HCT116 (cell line): ENCODE measurements at regions not wholly inside any gene's neighbourhood (a gene's known extent, or its start where the extent isn't known, plus 50 kb on each side); places are given as distances from the start of the nearest gene placed in this dataset.

Experiments
- ATAC-seq: fragments of 200-7000 bp; cut with Tn5 transposase; 2 replicates; pipeline ENCODE4 v1.9.1; 2020; ENCODE audit warnings: mild to moderate bottlenecking, moderate library complexity
- BruUV-seq: library from RNA; stranded (reverse); fragments of 400-500 nt; replicated peaks from 2 replicates; lab custom pipeline; 2021; lab: Mats Ljungman, UMichigan
- CTCF ChIA-PET: fragments of 300-600 bp; sonication (Branson Sonifier 250); formaldehyde crosslinking; loops from one replicate; lab custom pipeline; 2021; ENCODE audit warnings: antibody characterized with exemption; lab: Charles Lee
- POLR2A ChIA-PET: fragments of 300-600, 350-600 bp; sonication (Branson Sonifier 250); formaldehyde crosslinking; loops from one replicate; lab custom pipeline; 2021; ENCODE audit warnings: antibody characterized with exemption; lab: Charles Lee
- RAD21 ChIA-PET, 2 experiments: fragments of 300-600 bp; sonication (Branson Sonifier 250); formaldehyde crosslinking; loops; one replicate each; lab custom pipeline; 2023; ENCODE audit warnings: low total read pairs in 2 of 2; ENCODE audit not compliant: uncharacterized antibody in 2 of 2, unreplicated experiment in 2 of 2, low non-redundant PET in 1 of 2; lab: Charles Lee
- DNase-seq: peaks from one replicate; pipeline ENCODE4 v3.0.0-alpha.2; 2010; ENCODE audit warnings: low read depth, low spot score
- H2AFZ ChIP-seq: fragments of 200-600 bp; shearing (Covaris generic), sonication (generic); 2 replicates; pipeline ENCODE4 v1.6.1; 2017; ENCODE audit warnings: low read depth, mixed run types, mixed read lengths, antibody characterized with exemption, low read length; ENCODE audit not compliant: poor library complexity, severe bottlenecking
- H3K27ac ChIP-seq: 2 replicates; pipeline ENCODE4 v1.5.1; 2012; ENCODE audit warnings: low read depth, low read length
- H3K27me3 ChIP-seq: fragments of 200-600 bp; sonication (generic); 2 replicates; pipeline ENCODE4 v1.6.1; 2016; ENCODE audit warnings: mixed run types, low read length, mixed read lengths; ENCODE audit not compliant: insufficient read depth
- H3K36me3 ChIP-seq, 2 experiments: fragments of 200-500 bp in 1 of 2; fragments of 200-600 bp in 1 of 2; sonication (Bioruptor generic) in 1 of 2; sonication (generic) in 1 of 2; 2 replicates each; pipeline versions ENCODE4 v1.5.1 to v1.6.1; 2014 to 2016; ENCODE audit warnings: low read length in 2 of 2, inconsistent platforms in 1 of 2, mixed read lengths in 1 of 2, mixed run types in 1 of 2; ENCODE audit not compliant: insufficient read depth in 2 of 2, control insufficient read depth in 1 of 2
- H3K4me1 ChIP-seq, 2 experiments: fragments of 200-600 bp in 1 of 2; sonication (generic) in 1 of 2; 2 replicates each; pipeline versions ENCODE4 v1.5.1 to v1.6.1; 2012 to 2017; ENCODE audit warnings: low read length in 2 of 2, inconsistent platforms in 1 of 2, mild to moderate bottlenecking in 1 of 2, mixed read lengths in 1 of 2, mixed run types in 1 of 2, moderate library complexity in 1 of 2; ENCODE audit not compliant: insufficient read depth in 2 of 2, control insufficient read depth in 1 of 2
- H3K4me2 ChIP-seq: fragments of 200-600 bp; sonication (generic); 2 replicates; pipeline ENCODE4 v1.6.1; 2017; ENCODE audit warnings: mixed run types, low read length, mixed read lengths
- H3K4me3 ChIP-seq, 2 experiments: fragments of 200-600 bp in 1 of 2; sonication (generic) in 1 of 2; replicated peaks in 1 of 2; 2 replicates each; pipeline ENCODE4 v1.5.1; 2011 to 2016; ENCODE audit warnings: low read length in 2 of 2, control low read depth in 1 of 2, low read depth in 1 of 2, mild to moderate bottlenecking in 1 of 2, mixed read lengths in 1 of 2, mixed run types in 1 of 2
- H3K79me2 ChIP-seq: fragments of 200-600 bp; sonication (generic); 2 replicates; pipeline ENCODE4 v1.6.1; 2017; ENCODE audit warnings: mild to moderate bottlenecking, mixed run types, low read length, moderate library complexity, mixed read lengths; ENCODE audit not compliant: insufficient read depth
- H3K9ac ChIP-seq: fragments of 200-600 bp; sonication (generic); 2 replicates; pipeline ENCODE4 v1.6.1; 2016; ENCODE audit warnings: low read length, mixed read lengths
- H3K9me2 ChIP-seq: fragments of 200-600 bp; sonication (generic), shearing (Covaris generic); 2 replicates; pipeline ENCODE4 v1.6.1; 2017; ENCODE audit warnings: mixed run types, mild to moderate bottlenecking, moderate library complexity; ENCODE audit not compliant: insufficient read depth
- H3K9me3 ChIP-seq, 2 experiments: fragments of 200-500 bp in 1 of 2; fragments of 200-600 bp in 1 of 2; sonication (Bioruptor generic) in 1 of 2; sonication (generic) in 1 of 2; 2 replicates each; pipeline ENCODE4 v1.6.1; 2014 to 2017; ENCODE audit warnings: low read length in 2 of 2, mixed read lengths in 2 of 2, inconsistent platforms in 1 of 2, low read depth in 1 of 2, mild to moderate bottlenecking in 1 of 2, mixed run types in 1 of 2, moderate library complexity in 1 of 2; ENCODE audit not compliant: control insufficient read depth in 1 of 2, insufficient read depth in 1 of 2
- H4K20me1 ChIP-seq: fragments of 200-600 bp; sonication (generic), shearing (Covaris generic); 2 replicates; pipeline ENCODE4 v1.6.1; 2017; ENCODE audit warnings: mixed run types, mild to moderate bottlenecking, moderate library complexity; ENCODE audit not compliant: insufficient read depth
- ATF3 ChIP-seq: IDR thresholded peaks from 2 replicates; pipeline ENCODE4 v1.6.1; 2012
- CBX3 ChIP-seq: IDR thresholded peaks from 2 replicates; pipeline ENCODE4 v1.6.1; 2012; ENCODE audit warnings: low read depth
- CEBPB ChIP-seq: IDR thresholded peaks from 2 replicates; pipeline ENCODE4 v1.6.1; 2012; ENCODE audit warnings: low read depth
- CTCF ChIP-seq, 3 experiments: fragments of 200-600 bp in 1 of 3; sonication (generic) in 1 of 3; IDR thresholded peaks in 2 of 3; conservative IDR thresholded peaks in 1 of 3; 2 replicates each; pipeline ENCODE4 v1.5.1; 2012 to 2017; ENCODE audit warnings: low read depth in 2 of 3, low read length in 2 of 3, antibody characterized with exemption in 1 of 3, borderline replicate concordance in 1 of 3, control low read depth in 1 of 3, mild to moderate bottlenecking in 1 of 3, mixed read lengths in 1 of 3, mixed run types in 1 of 3, moderate library complexity in 1 of 3; ENCODE audit not compliant: insufficient read depth in 1 of 3
- EGR1 ChIP-seq: IDR thresholded peaks from 2 replicates; pipeline ENCODE4 v1.6.1; 2012; ENCODE audit warnings: low read depth
- ELF1 ChIP-seq: IDR thresholded peaks from 2 replicates; pipeline ENCODE4 v1.6.1; 2012; ENCODE audit warnings: low read depth, borderline replicate concordance
- EZH2 ChIP-seq: fragments of 200-600 bp; sonication (generic); IDR thresholded peaks from 2 replicates; pipeline ENCODE4 v1.6.1; 2017; ENCODE audit warnings: antibody characterized with exemption, mixed run types
- EZH2phosphoT487 ChIP-seq: fragments of 200-600 bp; IDR thresholded peaks from 2 replicates; pipeline ENCODE4 v1.6.1; 2018; ENCODE audit warnings: antibody characterized with exemption, borderline replicate concordance
- FOSL1 ChIP-seq: IDR thresholded peaks from 2 replicates; pipeline ENCODE4 v1.6.1; 2012; ENCODE audit warnings: low read depth
- JUND ChIP-seq: IDR thresholded peaks from 2 replicates; pipeline ENCODE4 v1.6.1; 2012
- MAX ChIP-seq: IDR thresholded peaks from 2 replicates; pipeline ENCODE4 v1.6.1; 2012
- POLR2A ChIP-seq: IDR thresholded peaks from 2 replicates; pipeline ENCODE4 v1.7.0; 2011; ENCODE audit warnings: borderline replicate concordance; ENCODE audit not compliant: insufficient read depth, insufficient read length; ENCODE audit errors: extremely low read depth
- POLR2AphosphoS5 ChIP-seq: IDR thresholded peaks from 2 replicates; pipeline ENCODE4 v1.6.1; 2011; ENCODE audit warnings: mild to moderate bottlenecking, low read depth, low read length, moderate library complexity
- RAD21 ChIP-seq: IDR thresholded peaks from 2 replicates; pipeline ENCODE4 v1.6.1; 2012; ENCODE audit warnings: low read depth, mild to moderate bottlenecking
- REST ChIP-seq: IDR thresholded peaks from 2 replicates; pipeline ENCODE4 v1.6.1; 2012; ENCODE audit warnings: low read depth
- SIN3A ChIP-seq: IDR thresholded peaks from 2 replicates; pipeline ENCODE4 v1.6.1; 2012; ENCODE audit warnings: low read depth
- SP1 ChIP-seq: IDR thresholded peaks from 2 replicates; pipeline ENCODE4 v1.6.1; 2012; ENCODE audit warnings: low read depth
- ZBTB33 ChIP-seq: IDR thresholded peaks from 2 replicates; pipeline ENCODE4 v1.6.1; 2011; ENCODE audit warnings: mild to moderate bottlenecking, low read length, moderate library complexity; ENCODE audit not compliant: insufficient replicate concordance; ENCODE audit errors: extremely low read depth
- ZFX ChIP-seq: fragments of 450-650 bp; IDR thresholded peaks from 2 replicates; pipeline ENCODE4 v1.6.1; 2017
- ZNF274 ChIP-seq: fragments of 200-500 bp; sonication (Bioruptor generic); IDR thresholded peaks from 2 replicates; pipeline ENCODE4 v1.6.1; 2014; ENCODE audit warnings: mild to moderate bottlenecking, low read depth, low read length, inconsistent platforms
- intact Hi-C: fragments of 100-400 bp; cut with micrococcal nuclease; formaldehyde crosslinking; loops from 2 replicates; pipeline ENCODE4 v1.10.0; 2022

GRCh38 chrX:40448793-40449192 is 132.0 kb upstream of the ATP6AP2 start:
- Histone ChIP-seq H2AFZ (no peak overlapping the region), H3K4me3 (no peak overlapping the region), H3K9me2 (no peaks in the 10 kb centered on the region), H3K9ac (no peak overlapping the region), H3K79me2 (no peaks in the 10 kb centered on the region), H3K4me2 (no peak overlapping the region), H3K4me1 (no peaks in the 10 kb centered on the region), H3K27me3 (no peaks in the 10 kb centered on the region), H3K27ac (no peak overlapping the region), H4K20me1 (no peaks in the 10 kb centered on the region), H3K9me3 (no peaks in the 10 kb centered on the region), H3K36me3 (no peaks in the 10 kb centered on the region)
- POLR2A ChIA-PET: no interaction called here
- intact Hi-C loops: no loop called here
- no TSS peak for BruUV-seq
- ATAC-seq: no peak
- RAD21 ChIA-PET: no interaction called here
- no peak for DNase-seq
- CTCF ChIA-PET: no interaction called here
- TF ChIP-seq FOSL1 (no peak), ATF3 (no peak), SIN3A (no peak), ZBTB33 (no peak), CEBPB (no peak), POLR2A (no peak), ZFX (no peak), ELF1 (no peak), RAD21 (no peak), REST (no peak), SP1 (no peak), CTCF (IDR thresholded peaks at IDR 0.05 in 2 of 3, conservative IDR thresholded peaks at IDR 0.05 in 1 of 3; ENCODE audit: borderline replicate concordance in 1 of 3, insufficient read depth in 1 of 3, low read depth in 2 of 3, low read length in 2 of 3) (no peak), POLR2AphosphoS5 (no peak), MAX (no peak), CBX3 (no peak), ZNF274 (no peak), EZH2phosphoT487 (no peak), EGR1 (no peak), EZH2 (no peak), JUND (no peak)
